B cell (primary cell): ENCODE measurements at regions not wholly inside any gene's neighbourhood (a gene's known extent, or its start where the extent isn't known, plus 50 kb on each side); places are given as distances from the start of the nearest gene placed in this dataset.

Source experiments
- ATAC-seq: fragments of 200-7000 bp; cut with Tn5 transposase; one replicate; pipeline ENCODE4 v1.10.0; 2021; ENCODE audit warnings: low read depth, mild to moderate bottlenecking, moderate number of reproducible peaks, moderate library complexity
- CTCF ChIA-PET: fragments of 350-600 bp; sonication (Branson Sonifier 250); formaldehyde crosslinking; loops from one replicate; lab custom pipeline; 2021; ENCODE audit warnings: antibody characterized with exemption, inconsistent platforms; lab: Charles Lee
- POLR2A ChIA-PET: fragments of 350-600 bp; sonication (Branson Sonifier 250); formaldehyde crosslinking; loops from one replicate; lab custom pipeline; 2021; ENCODE audit warnings: antibody characterized with exemption; lab: Charles Lee
- DNase-seq: peaks from one replicate; pipeline ENCODE4 v3.0.0; 2013
- H2AFZ ChIP-seq: 2 replicates; pipeline ENCODE4 v1.6.1; 2012; ENCODE audit warnings: mild to moderate bottlenecking, low read depth, low read length; ENCODE audit not compliant: insufficient read depth, poor library complexity, severe bottlenecking
- H3K27ac ChIP-seq, 2 donors: 1 replicate in 1 of 2; 2 replicates in 1 of 2; pipeline ENCODE4 v1.5.1; 2012 to 2013; ENCODE audit warnings: low read length in 2 of 2, mild to moderate bottlenecking in 2 of 2, moderate library complexity in 1 of 2
- H3K27me3 ChIP-seq, 4 experiments: fragments of 200-600 bp in 1 of 4; sonication (generic) in 1 of 4; replicated peaks in 1 of 4; 1 replicate in 2 of 4; 2 replicates in 2 of 4; pipeline versions ENCODE4 v1.6.1 to v1.7.0; 2013 to 2016; ENCODE audit warnings: low read length in 3 of 4, mild to moderate bottlenecking in 2 of 4, mixed read lengths in 1 of 4, moderate library complexity in 1 of 4; ENCODE audit not compliant: insufficient read depth in 4 of 4, control insufficient read depth in 3 of 4; ENCODE audit errors: control extremely low read depth in 1 of 4
- H3K36me3 ChIP-seq, 2 experiments: replicated peaks in 1 of 2; 1 replicate in 1 of 2; 2 replicates in 1 of 2; pipeline versions ENCODE4 v1.6.1 to v1.7.1; 2013; ENCODE audit warnings: low read length in 1 of 2; ENCODE audit not compliant: insufficient read depth in 2 of 2, control insufficient read depth in 1 of 2; ENCODE audit errors: control extremely low read depth in 1 of 2, extremely low read depth in 1 of 2
- H3K4me1 ChIP-seq, 2 donors: fragments of 200-600 bp in 1 of 2; sonication (generic) in 1 of 2; 1 replicate in 1 of 2; 2 replicates in 1 of 2; pipeline versions ENCODE4 v1.5.1 to v1.6.1; 2013 to 2017; ENCODE audit warnings: low read length in 2 of 2; ENCODE audit not compliant: control insufficient read depth in 2 of 2, insufficient read depth in 2 of 2
- H3K4me2 ChIP-seq: replicated peaks from 2 replicates; pipeline ENCODE3; 2012; ENCODE audit warnings: mild to moderate bottlenecking, low read depth, low read length; ENCODE audit not compliant: poor library complexity, severe bottlenecking
- H3K4me3 ChIP-seq, 5 experiments: fragments of 200-600 bp in 1 of 5; sonication (generic) in 1 of 5; 1 replicate in 3 of 5; 2 replicates in 2 of 5; pipeline versions ENCODE4 v1.5.1 to v1.7.0; 2011 to 2016; ENCODE audit warnings: low read length in 4 of 5, mild to moderate bottlenecking in 4 of 5, low read depth in 2 of 5, control low read depth in 1 of 5, moderate library complexity in 1 of 5; ENCODE audit not compliant: insufficient read depth in 1 of 5; ENCODE audit errors: control extremely low read depth in 1 of 5, extremely low read depth in 1 of 5
- H3K79me2 ChIP-seq: fragments of 200-600 bp; sonication (generic); one replicate; pipeline ENCODE4 v1.6.0; 2016; ENCODE audit warnings: low read length; ENCODE audit not compliant: control insufficient read depth, insufficient read depth
- H3K9ac ChIP-seq: fragments of 200-600 bp; sonication (generic); 2 replicates; pipeline ENCODE4 v1.6.1; 2017; ENCODE audit warnings: mild to moderate bottlenecking, low read length, moderate library complexity
- H3K9me3 ChIP-seq, 3 donors: one replicate each; pipeline versions ENCODE4 v1.6.1 to v1.7.1; 2013; ENCODE audit warnings: low read length in 2 of 3; ENCODE audit not compliant: control insufficient read depth in 2 of 3, insufficient read depth in 1 of 3; ENCODE audit errors: control extremely low read depth in 1 of 3
- H4K20me1 ChIP-seq: 2 replicates; pipeline ENCODE4 v1.6.0; 2012; ENCODE audit warnings: mild to moderate bottlenecking, low read length; ENCODE audit not compliant: insufficient read depth, control insufficient read depth, poor library complexity, severe bottlenecking
- H3K27ac Mint-ChIP-seq: one replicate; pipeline ENCODE4 v1.8.0; 2021; ENCODE audit warnings: mixed read lengths
- H3K27me3 Mint-ChIP-seq: one replicate; pipeline ENCODE4 v1.8.0; 2021; ENCODE audit warnings: mixed read lengths
- H3K4me1 Mint-ChIP-seq: one replicate; pipeline ENCODE4 v1.8.0; 2021; ENCODE audit warnings: mixed read lengths
- H3K4me3 Mint-ChIP-seq: one replicate; pipeline ENCODE4 v1.8.0; 2021; ENCODE audit warnings: mixed read lengths
- H3K9me3 Mint-ChIP-seq: one replicate; pipeline ENCODE4 v1.8.0; 2022; ENCODE audit warnings: mixed read lengths; ENCODE audit not compliant: insufficient read depth
- CTCF ChIP-seq: fragments of 200-600 bp; IDR thresholded peaks from one replicate; pipeline ENCODE4 v1.8.0; 2022; ENCODE audit warnings: antibody characterized with exemption, mild to moderate bottlenecking
- EZH2 ChIP-seq: IDR thresholded peaks from 2 replicates; pipeline ENCODE4 v1.6.1; 2012; ENCODE audit warnings: borderline replicate concordance, low read depth, mild to moderate bottlenecking, moderate library complexity, low read length; ENCODE audit not compliant: insufficient read depth, poor library complexity, severe bottlenecking
- WGBS: methylation state at CpG from one replicate; pipeline ENCODE4 v1.1.5; 2013; ENCODE audit warnings: missing lambda C conversion rate; ENCODE audit not compliant: insufficient coverage; 5-methylcytosine and 5-hydroxymethylcytosine counted together
- intact Hi-C: fragments of 100-400 bp; cut with micrococcal nuclease; formaldehyde crosslinking; loops from one replicate; pipeline ENCODE4 v1.10.0; 2022

- no peak for DNase-seq
- CTCF ChIA-PET, result no interaction called here
- POLR2A ChIA-PET, result no interaction called here
Observed at GRCh38 chr2:21759819-21760218, 636.1 kb downstream of the TDRD15 start.

GRCh38 chr2:21761361-21761760 is 637.6 kb downstream of the TDRD15 start:
- H3K4me3 Mint-ChIP-seq, result no peak overlapping the region
- Histone ChIP-seq H3K4me1 (no peaks in the 10 kb centered on the region), H2AFZ (no peak overlapping the region), H4K20me1 (no peaks in the 10 kb centered on the region), H3K79me2 (no peaks in the 10 kb centered on the region), H3K27ac (no peak overlapping the region), H3K27me3 (no peaks in the 10 kb centered on the region), H3K4me3 (no peak overlapping the region), H3K9ac (no peak overlapping the region), H3K4me2 (no peak overlapping the region), H3K36me3 (no peaks in the 10 kb centered on the region), H3K9me3 (peaks cover 0 to 7% (median 0%) of the 10 kb centered on the region in 3 donors)
- no peak for ATAC-seq
- no peaks in the 10 kb centered on the region for H3K27me3 Mint-ChIP-seq
- no peaks in the 10 kb centered on the region for H3K9me3 Mint-ChIP-seq
- no peaks in the 10 kb centered on the region for H3K4me1 Mint-ChIP-seq
- no peak for DNase-seq
- no CpG with 5 or more reads among the region's 2 CpGs for WGBS
- intact Hi-C loops, result no loop called here
- no peak overlapping the region for H3K27ac Mint-ChIP-seq
- ChIA-PET CTCF (no interaction called here), POLR2A (no interaction called here)
- no peak for TF ChIP-seq CTCF
- no peak for TF ChIP-seq EZH2

More at GRCh38 chr2:21759819-21760218, 636.1 kb downstream of the TDRD15 start:
- Histone ChIP-seq H3K4me3 (no peak overlapping the region), H3K36me3 (no peaks in the 10 kb centered on the region), H3K4me1 (no peaks in the 10 kb centered on the region), H3K4me2 (no peak overlapping the region), H2AFZ (no peak overlapping the region), H3K27me3 (no peaks in the 10 kb centered on the region), H3K27ac (no peak overlapping the region), H3K9me3 (peaks cover 0 to 13% (median 0%) of the 10 kb centered on the region in 3 donors), H3K79me2 (no peaks in the 10 kb centered on the region), H4K20me1 (no peaks in the 10 kb centered on the region), H3K9ac (no peak overlapping the region)
- TF ChIP-seq CTCF (no peak), EZH2 (no peak)
- Mint-ChIP-seq H3K4me1 (no peaks in the 10 kb centered on the region), H3K9me3 (no peaks in the 10 kb centered on the region), H3K4me3 (no peak overlapping the region), H3K27ac (no peak overlapping the region), H3K27me3 (no peaks in the 10 kb centered on the region)
- intact Hi-C loops, result no loop called here
- ATAC-seq, result no peak
